ENCODE measurements at regions not wholly inside any gene's neighbourhood (a gene's known extent, or its start where the extent isn't known, plus 50 kb on each side); places are given as distances from the start of the nearest gene placed in this dataset.

DNA sequence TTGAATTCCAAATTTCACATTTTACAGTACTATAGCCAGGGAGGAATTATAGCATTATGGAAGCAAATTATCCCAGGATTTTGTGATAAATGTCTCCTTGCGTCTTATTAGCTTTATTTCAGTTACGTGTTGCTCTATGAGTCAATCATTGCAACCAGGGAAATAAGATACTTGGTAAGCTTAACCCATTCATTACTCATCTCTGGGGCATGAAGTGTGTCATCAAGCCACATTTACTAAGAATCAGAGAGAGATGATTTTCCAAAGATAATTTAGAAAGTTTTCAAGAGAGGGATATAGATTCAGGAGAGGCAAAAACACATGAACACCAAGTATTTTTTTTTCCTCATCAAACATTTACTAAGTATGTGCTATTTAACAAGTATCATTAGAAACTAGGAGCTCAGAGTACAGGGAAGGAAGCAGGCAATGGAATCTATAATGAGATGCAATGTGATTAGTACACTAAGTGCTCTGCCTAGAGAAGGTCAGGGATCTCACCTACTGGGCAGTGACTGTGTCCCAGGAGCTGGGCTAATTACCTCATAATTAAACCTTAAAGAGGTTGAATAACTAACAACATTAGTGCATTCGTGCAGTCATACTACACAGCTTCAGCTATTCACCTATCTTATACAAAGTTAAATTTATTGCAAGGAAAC is 217.8 kb upstream of the NXPH2 start:
- TF ChIP-seq POLR2AphosphoS5 (IDR thresholded peaks at IDR 0.05), result no peak
- TF ChIP-seq, protein P1, sequence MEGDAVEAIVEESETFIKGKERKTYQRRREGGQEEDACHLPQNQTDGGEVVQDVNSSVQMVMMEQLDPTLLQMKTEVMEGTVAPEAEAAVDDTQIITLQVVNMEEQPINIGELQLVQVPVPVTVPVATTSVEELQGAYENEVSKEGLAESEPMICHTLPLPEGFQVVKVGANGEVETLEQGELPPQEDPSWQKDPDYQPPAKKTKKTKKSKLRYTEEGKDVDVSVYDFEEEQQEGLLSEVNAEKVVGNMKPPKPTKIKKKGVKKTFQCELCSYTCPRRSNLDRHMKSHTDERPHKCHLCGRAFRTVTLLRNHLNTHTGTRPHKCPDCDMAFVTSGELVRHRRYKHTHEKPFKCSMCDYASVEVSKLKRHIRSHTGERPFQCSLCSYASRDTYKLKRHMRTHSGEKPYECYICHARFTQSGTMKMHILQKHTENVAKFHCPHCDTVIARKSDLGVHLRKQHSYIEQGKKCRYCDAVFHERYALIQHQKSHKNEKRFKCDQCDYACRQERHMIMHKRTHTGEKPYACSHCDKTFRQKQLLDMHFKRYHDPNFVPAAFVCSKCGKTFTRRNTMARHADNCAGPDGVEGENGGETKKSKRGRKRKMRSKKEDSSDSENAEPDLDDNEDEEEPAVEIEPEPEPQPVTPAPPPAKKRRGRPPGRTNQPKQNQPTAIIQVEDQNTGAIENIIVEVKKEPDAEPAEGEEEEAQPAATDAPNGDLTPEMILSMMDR (IDR thresholded peaks at IDR 0.05), result no peak

Data from gastroesophageal sphincter (tissue), 3 donors.